ENCODE measurements at regions not wholly inside any gene's neighbourhood (a gene's known extent, or its start where the extent isn't known, plus 50 kb on each side); places are given as distances from the start of the nearest gene placed in this dataset.

- no peak overlapping the region for H3K4me3 ChIP-seq (ENCODE audit: low read depth, low read length)
These were observed 303.7 kb upstream of the HS6ST1 start for GRCh38 chr2:128622371-128622770.

- H3K4me3 ChIP-seq (ENCODE audit: low read depth, low read length): no peak overlapping the region
These were observed 304.4 kb upstream of the HS6ST1 start for GRCh38 chr2:128622955-128623620.

DNA sequence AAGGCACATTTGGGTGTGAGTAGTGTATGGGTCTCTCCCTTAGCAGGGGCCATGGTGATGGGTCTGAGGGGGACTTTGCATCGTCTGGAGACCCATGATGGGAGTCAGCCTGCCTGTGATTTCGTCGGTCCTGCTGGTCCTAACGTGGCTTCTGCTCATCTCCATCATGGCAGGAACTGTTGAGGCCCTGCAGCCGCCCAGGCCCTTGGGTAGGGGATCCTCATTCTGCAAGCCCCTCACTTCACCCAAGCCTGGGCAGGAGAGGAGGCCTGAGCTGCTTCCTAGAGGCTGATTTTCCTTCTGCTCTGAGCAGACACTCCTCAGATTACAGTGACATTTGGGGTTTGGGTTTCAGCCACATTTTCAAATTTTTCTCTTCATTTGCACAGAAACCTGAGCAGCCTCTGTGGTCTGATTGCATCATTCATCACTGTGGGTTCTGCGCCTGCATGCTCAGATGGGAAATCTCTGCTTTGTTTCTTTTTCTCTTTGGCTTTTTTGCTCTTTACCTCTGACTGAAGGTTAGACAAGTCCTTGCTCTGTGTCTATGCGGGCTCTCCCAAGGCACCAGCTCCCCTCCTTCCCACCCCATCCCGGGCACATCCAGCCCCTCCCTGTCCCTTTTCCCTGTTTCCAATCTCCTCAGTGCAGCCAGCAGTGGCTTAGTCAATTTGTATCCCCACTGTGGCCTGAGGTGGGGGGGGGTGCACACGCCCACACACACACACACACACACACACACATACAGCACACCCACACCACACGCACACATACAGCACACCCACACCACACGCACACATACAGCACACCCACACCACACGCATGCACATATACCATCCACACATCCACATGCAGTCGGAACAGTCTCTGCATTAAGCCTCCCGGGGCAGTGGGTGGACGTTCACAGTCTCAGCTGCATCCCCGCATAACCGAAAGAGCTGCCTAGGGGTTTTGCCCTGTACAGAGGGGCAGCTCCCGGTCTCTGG, 305.4 kb upstream of the HS6ST1 start:
- H3K4me3 ChIP-seq (ENCODE audit: low read depth, low read length): no peak overlapping the region

DNA sequence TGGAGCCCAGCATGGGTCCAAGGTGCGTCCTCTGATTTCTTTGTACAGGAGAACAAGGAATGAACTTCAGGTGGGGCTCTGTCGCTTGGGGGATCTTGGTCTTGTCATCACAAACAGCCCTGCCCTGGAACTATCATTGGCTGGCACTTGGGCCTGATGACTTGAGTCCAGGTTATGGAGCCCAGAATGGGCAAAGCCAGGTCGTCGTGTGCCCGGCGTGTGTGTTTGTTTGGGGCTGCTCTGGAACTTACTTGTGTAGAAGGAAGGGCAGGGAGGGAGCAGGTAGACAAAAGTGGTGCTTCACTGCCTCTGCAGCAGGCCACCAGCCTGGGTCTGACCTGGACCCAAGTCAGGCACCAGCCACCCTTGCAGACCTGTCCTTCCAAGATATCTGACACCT, 306.3 kb upstream of the HS6ST1 start:
- no peak overlapping the region for H3K4me3 ChIP-seq (ENCODE audit: low read depth, low read length)

GRCh38 chr2:128625421-128625820, 306.8 kb upstream of the HS6ST1 start:
- no peak overlapping the region for H3K4me3 ChIP-seq (ENCODE audit: low read depth, low read length)

- H3K4me3 ChIP-seq (ENCODE audit: low read depth, low read length): no peak overlapping the region
These were observed 307.5 kb upstream of the HS6ST1 start for GRCh38 chr2:128625963-128626759.

DNA sequence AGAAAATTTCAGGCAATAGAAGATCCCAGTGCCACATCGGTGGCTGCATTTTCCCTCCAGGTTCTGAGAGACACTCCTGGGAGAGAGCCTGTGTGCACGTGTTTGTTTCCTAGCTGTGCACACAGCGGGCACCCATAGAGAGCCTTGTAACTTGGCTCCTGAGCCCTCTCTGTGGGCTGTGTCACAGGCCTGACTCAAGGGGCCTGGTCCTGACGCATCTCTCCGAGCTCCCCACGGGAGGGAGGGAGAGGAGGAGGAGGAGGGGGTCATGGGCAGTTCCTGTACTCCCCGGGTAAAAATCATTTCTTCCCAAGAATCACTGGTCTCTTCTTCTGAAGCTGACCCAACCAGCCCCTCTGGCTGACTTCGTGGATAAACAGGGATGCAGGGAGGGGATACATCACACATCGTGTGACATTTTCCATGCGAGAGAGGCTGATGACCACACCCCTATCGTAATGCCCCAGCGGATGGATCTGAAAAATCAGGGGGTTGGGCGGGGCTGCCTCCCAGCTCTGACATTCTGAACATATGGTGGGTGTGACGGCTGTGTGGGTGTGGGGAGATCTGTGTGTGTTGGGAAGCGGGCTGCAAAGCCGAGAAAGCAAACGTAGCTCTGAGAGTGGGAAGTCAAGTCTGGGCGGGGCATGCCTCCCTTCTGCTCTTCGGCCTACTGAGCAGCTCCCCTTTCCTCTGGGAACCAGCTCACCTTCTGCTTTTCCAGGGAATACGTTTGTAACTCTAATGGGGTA, 308.3 kb upstream of the HS6ST1 start:
- H3K4me3 ChIP-seq (ENCODE audit: low read depth, low read length): no peak overlapping the region

GRCh38 chr2:128628206-128628605, 309.5 kb upstream of the HS6ST1 start:
- H3K4me3 ChIP-seq (ENCODE audit: low read depth, low read length): no peak overlapping the region

DNA sequence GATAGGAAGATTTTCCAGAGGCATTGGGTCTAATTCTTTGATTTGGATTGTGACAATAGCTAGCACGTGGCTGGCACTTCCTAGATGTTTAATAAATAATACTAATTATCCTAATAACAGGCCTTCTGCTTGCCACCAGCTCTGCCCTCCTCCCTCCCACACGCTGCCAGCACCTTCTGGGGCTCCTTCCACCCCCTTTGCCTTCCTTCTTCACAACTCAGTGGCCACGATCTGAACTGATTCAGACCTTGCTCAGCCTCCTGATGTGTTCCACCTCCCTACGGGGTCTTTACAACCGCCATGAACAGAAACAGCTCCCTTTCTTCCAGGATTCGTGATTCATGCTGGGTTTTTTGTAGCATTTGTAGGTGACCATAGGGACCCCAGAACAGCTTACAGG, 310.3 kb upstream of the HS6ST1 start:
- H3K4me3 ChIP-seq (ENCODE audit: low read depth, low read length): no peak overlapping the region

GRCh38 chr2:128630974-128631697, 312.5 kb upstream of the HS6ST1 start:
- H3K4me3 ChIP-seq (ENCODE audit: low read depth, low read length): no peak overlapping the region

DNA sequence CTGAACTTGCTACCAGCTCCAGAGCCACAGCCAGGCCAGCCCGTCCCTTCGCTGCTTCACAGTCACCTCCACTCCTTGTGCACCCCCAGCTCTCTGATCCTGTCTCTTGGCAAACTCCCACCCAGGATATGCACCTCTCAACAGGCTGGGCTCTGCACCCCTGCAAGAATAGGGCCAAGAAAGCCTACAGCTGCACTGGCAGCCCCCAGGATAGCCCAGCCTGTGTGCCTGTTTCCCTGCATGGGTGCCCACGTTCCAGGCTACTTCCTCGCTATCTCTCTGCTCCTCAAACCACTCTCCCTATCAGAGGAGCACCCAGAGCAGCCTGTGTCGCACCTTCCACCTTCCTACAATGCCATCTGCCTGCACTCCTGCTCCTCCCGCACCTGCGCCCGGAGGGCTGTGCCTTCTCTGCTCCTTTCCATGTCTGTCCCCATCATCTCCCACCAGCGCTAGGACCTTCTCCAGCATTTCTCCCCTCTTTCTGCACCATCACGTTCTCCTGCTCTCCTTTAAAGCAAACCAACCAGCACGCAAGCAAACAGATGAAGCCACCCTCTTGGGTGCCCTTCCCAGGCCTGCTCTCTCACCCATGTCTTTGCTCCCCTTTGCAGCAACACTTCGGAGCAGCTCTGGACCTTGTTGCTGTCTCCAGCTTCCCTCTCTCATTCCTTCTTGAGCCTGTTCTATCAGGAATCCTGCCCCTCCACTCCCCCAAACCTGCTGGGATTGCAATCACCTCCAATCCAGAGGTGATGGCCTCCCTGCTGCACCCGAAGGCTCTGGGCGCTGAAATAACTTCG, 313.2 kb upstream of the HS6ST1 start:
- no peak overlapping the region for H3K4me3 ChIP-seq (ENCODE audit: low read depth, low read length)

DNA sequence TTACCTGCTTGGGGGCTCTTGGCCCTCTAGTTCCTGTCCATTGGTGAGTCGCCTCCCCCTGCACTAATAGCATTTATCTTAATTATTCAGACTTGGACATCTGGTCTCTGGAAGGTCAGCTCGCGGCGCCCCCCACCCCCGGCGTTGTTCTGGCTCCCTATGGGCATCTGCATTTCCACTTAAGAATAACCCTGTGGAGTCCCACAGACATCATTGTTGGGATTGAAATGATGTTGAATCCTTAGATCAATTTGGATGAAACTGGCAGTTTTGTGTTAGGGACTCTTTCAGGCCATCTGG, 313.8 kb upstream of the HS6ST1 start:
- no peak overlapping the region for H3K4me3 ChIP-seq (ENCODE audit: low read depth, low read length)

- no peak overlapping the region for H3K4me3 ChIP-seq (ENCODE audit: low read depth, low read length)
These were observed 314.8 kb upstream of the HS6ST1 start for GRCh38 chr2:128633501-128633900.

- no peak overlapping the region for H3K4me3 ChIP-seq (ENCODE audit: low read depth, low read length)
These were observed 316.8 kb upstream of the HS6ST1 start for GRCh38 chr2:128635361-128635900.

- H3K4me3 ChIP-seq (ENCODE audit: low read depth, low read length): no peak overlapping the region
These were observed 318.1 kb upstream of the HS6ST1 start for GRCh38 chr2:128636802-128637147.

DNA sequence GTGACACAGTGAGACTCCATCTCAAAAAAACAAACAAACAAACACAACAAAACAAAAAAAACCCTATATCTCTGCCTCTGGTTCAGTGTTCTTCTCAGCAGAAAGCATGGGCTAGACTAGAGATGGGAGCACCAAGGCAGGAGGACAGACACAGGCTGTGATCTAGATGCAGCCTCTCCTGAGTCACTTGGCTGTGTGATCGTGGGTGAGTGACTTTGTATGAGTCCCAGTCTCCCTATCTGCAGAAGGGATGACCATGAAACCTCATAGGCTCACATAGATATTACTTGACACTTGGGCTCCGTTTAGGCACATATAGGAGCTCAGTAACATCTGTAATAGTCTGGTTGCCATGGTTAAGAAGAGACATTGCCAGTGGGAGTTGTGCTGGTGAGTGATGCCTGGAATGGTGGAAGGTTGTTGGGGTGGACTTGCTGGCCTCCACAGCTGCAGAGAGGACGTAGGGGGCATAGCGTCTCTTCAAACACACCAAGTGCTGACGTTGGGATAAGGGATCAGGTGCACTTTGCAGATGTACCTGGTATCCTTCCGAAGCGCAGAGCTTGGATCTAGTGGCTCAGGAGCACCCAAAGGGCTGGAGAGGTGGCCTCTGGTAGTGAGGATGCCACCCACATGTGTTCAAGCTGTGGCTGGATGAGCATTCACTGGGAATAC, 318.9 kb upstream of the HS6ST1 start:
- no peak overlapping the region for H3K4me3 ChIP-seq (ENCODE audit: low read depth, low read length)

- H3K4me3 ChIP-seq (ENCODE audit: low read depth, low read length): no peak overlapping the region
These were observed 319.9 kb upstream of the HS6ST1 start for GRCh38 chr2:128638341-128639119.

GRCh38 chr2:128639120-128639477, 320.4 kb upstream of the HS6ST1 start:
- no peak overlapping the region for H3K4me3 ChIP-seq (ENCODE audit: low read depth, low read length)

Data from iPS-11a (cell line).